ENCODE measurements at regions not wholly inside any gene's neighbourhood (a gene's known extent, or its start where the extent isn't known, plus 50 kb on each side); places are given as distances from the start of the nearest gene placed in this dataset.
"Not testable (repeated sequence)": the region's sequence is repeated elsewhere in the genome, so short reads cannot be mapped to it uniquely, and the experiment has no call there.

- DNase-seq (ENCODE audit: low spot score): no peak
Measured at GRCh38 chr4:81314897-81315470, 100.0 kb upstream of the PRKG2 start.

GRCh38 chr4:81314196-81314896 lies 99.3 kb upstream of the PRKG2 start:
- no peak for DNase-seq (ENCODE audit: low spot score)

- no peak for DNase-seq (ENCODE audit: low spot score)
Measured at GRCh38 chr4:81307991-81308390, 93.0 kb upstream of the PRKG2 start.

GRCh38 chr4:81304871-81305270 lies 89.8 kb upstream of the PRKG2 start:
- DNase-seq (ENCODE audit: low spot score): no peak

GRCh38 chr4:81300352-81300751 lies 85.3 kb upstream of the PRKG2 start:
- DNase-seq (ENCODE audit: low spot score): not testable (repeated sequence)

GRCh38 chr4:81290813-81291212 lies 75.8 kb upstream of the PRKG2 start:
- no peak for DNase-seq (ENCODE audit: low spot score)

GRCh38 chr4:81287101-81287500 lies 72.1 kb upstream of the PRKG2 start:
- DNase-seq (ENCODE audit: low spot score): no peak

- no peak for DNase-seq (ENCODE audit: low spot score)
Measured at GRCh38 chr4:81282131-81282530, 67.1 kb upstream of the PRKG2 start.

- DNase-seq (ENCODE audit: low spot score): no peak
Measured at GRCh38 chr4:81274460-81274859, 59.4 kb upstream of the PRKG2 start.

GRCh38 chr4:81272671-81273070 lies 57.6 kb upstream of the PRKG2 start:
- no peak for DNase-seq (ENCODE audit: low spot score)
